Cardiac fibroblast (primary cell): ENCODE measurements at regions not wholly inside any gene's neighbourhood (a gene's known extent, or its start where the extent isn't known, plus 50 kb on each side); places are given as distances from the start of the nearest gene placed in this dataset.
"Not testable (repeated sequence)": the region's sequence is repeated elsewhere in the genome, so short reads cannot be mapped to it uniquely, and the experiment has no call there.

ENCODE experiments used
- DNase-seq, 2 donors: peaks; one replicate each; pipeline versions ENCODE4 v3.0.0 to v3.0.0-alpha.2; 2010; ENCODE audit warnings: low read depth in 2 of 2
- H3K4me3 ChIP-seq, 2 donors: replicated peaks in 1 of 2; 1 replicate in 1 of 2; 2 replicates in 1 of 2; pipeline ENCODE4 v1.5.1; 2011; ENCODE audit warnings: low read depth in 2 of 2, low read length in 2 of 2, mild to moderate bottlenecking in 2 of 2, moderate library complexity in 1 of 2
- CTCF ChIP-seq: IDR thresholded peaks from one replicate; pipeline ENCODE4 v1.5.1; 2011; ENCODE audit warnings: low read depth, mild to moderate bottlenecking, low read length, inconsistent platforms

GRCh38 chr13:88459331-88459730, 788.2 kb downstream of the SLITRK5 start:
- DNase-seq: no peak
- TF ChIP-seq CTCF: no peak
- H3K4me3 ChIP-seq: no peak overlapping the region

- no peak for TF ChIP-seq CTCF
- no peak for DNase-seq
- no peak overlapping the region for H3K4me3 ChIP-seq
These were observed 790.3 kb downstream of the SLITRK5 start for GRCh38 chr13:88461272-88462009.

GRCh38 chr13:88464851-88465250, 793.7 kb downstream of the SLITRK5 start:
- no peak overlapping the region for H3K4me3 ChIP-seq
- no peak for TF ChIP-seq CTCF

GRCh38 chr13:88472316-88472715, 801.1 kb downstream of the SLITRK5 start:
- no peak for DNase-seq
- no peak for TF ChIP-seq CTCF
- no peak overlapping the region for H3K4me3 ChIP-seq

More at GRCh38 chr13:88464851-88465250, 793.7 kb downstream of the SLITRK5 start:
- DNase-seq: no peak

GRCh38 chr13:88483202-88483601, 812.0 kb downstream of the SLITRK5 start:
- no peak overlapping the region for H3K4me3 ChIP-seq
- no peak for DNase-seq
- no peak for TF ChIP-seq CTCF

GRCh38 chr13:88507909-88508308, 836.7 kb downstream of the SLITRK5 start:
- no peak for TF ChIP-seq CTCF
- no peak overlapping the region for H3K4me3 ChIP-seq
- no peak for DNase-seq

- not testable (repeated sequence) for DNase-seq, H3K4me3 ChIP-seq
These were observed 841.8 kb downstream of the SLITRK5 start for GRCh38 chr13:88512993-88513392.
